Dermis blood vessel endothelial cell (primary cell): ENCODE measurements at regions not wholly inside any gene's neighbourhood (a gene's known extent, or its start where the extent isn't known, plus 50 kb on each side); places are given as distances from the start of the nearest gene placed in this dataset.
"Not testable (repeated sequence)": the region's sequence is repeated elsewhere in the genome, so short reads cannot be mapped to it uniquely, and the experiment has no call there.

Experiments used
- DNase-seq: peaks from one replicate; pipeline ENCODE4 v3.0.0; 2010

DNA sequence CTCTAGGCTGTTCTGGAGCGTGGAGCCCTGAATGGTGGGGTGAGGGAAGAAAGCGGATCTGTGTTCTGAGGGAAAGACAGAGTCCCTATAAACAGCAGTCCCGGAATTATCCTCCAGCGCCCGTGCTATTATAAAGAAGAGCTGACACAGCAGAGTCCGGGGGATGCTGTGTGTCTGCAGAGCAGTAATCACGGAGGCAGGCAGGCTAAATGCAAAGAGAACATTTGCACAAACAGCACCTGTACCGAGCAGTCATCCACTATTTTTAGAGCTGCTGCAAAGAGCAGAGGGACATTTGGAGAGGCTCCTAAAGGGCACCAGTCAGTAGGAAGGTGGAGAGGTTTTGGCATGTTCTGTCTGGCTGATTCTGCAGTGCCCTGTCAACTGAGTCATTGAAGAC lies 293.8 kb upstream of the SLC14A2 start:
- DNase-seq, result no peak

DNA sequence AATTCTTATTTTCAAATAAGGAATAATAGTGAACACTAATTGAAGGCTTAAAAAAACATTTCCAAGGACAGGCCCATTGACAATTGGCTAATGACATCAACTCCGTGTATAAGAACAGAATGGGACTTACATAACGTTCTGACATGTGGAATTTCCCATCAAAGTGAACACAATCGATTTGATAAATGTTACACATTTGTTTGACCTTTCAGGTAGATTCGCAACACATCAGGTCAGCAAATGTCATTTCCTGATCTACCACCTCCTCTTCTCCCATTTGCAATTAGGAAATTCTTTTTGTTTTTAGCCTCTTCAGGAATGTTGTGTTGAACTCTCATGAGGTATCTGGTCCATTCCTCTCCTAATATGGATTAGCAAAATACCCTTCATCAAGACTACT lies 292.9 kb upstream of the SLC14A2 start:
- DNase-seq, result no peak

GRCh38 chr18:45324101-45324494 lies 291.2 kb upstream of the SLC14A2 start:
- no peak for DNase-seq

- no peak for DNase-seq
These were observed 290.7 kb upstream of the SLC14A2 start for GRCh38 chr18:45324495-45325113.

- DNase-seq, result no peak
These were observed 289.5 kb upstream of the SLC14A2 start for GRCh38 chr18:45325778-45326177.

DNA sequence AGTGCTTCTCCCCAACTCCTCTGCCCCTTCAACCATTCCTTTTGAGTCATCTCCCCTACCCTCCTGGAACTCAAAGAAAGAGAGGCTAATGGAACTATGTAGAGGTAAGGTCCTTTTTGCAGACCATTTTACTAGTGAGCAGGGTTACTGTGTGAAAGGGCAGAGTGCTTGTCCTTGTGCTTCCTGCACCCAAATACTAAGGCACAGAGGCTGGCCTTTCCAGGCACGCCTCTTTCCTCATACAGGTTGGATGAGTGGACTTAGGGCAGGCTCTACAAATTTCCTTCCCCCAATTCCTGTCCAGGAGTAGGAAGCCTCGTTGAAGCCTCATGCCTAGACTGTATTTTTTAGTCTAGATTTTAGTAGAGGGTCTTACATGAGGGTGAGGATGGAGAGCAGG lies 288.8 kb upstream of the SLC14A2 start:
- no peak for DNase-seq

- DNase-seq, result no peak
These were observed 287.0 kb upstream of the SLC14A2 start for GRCh38 chr18:45328296-45328695.

DNA sequence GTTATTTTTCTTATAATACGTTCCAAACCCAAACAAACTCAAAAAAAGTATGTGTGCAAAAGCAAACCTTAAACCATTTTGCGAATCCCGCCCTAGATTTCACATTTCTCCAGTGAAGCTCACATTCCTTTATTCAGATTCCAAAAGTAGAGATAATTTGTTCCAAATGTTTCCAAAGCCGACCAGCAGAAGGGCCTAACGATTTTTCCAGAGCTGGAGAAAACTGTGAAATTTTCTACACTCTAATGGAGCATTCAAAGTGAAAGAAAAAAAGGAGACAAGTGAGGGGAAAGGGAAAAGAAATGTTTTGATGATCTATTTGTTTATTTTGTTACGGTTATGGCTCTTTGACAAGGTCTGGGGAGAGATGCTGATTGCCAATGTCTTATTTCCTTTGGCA lies 286.5 kb upstream of the SLC14A2 start:
- DNase-seq, result no peak

- DNase-seq, result no peak
These were observed 286.0 kb upstream of the SLC14A2 start for GRCh38 chr18:45329316-45329715.

GRCh38 chr18:45330170-45330594 lies 285.1 kb upstream of the SLC14A2 start:
- DNase-seq, result no peak

- DNase-seq, result no peak
These were observed 282.4 kb upstream of the SLC14A2 start for GRCh38 chr18:45332871-45333270.

- no peak for DNase-seq
These were observed 281.1 kb upstream of the SLC14A2 start for GRCh38 chr18:45334191-45334590.

- DNase-seq, result no peak
These were observed 279.8 kb upstream of the SLC14A2 start for GRCh38 chr18:45335282-45336043.

DNA sequence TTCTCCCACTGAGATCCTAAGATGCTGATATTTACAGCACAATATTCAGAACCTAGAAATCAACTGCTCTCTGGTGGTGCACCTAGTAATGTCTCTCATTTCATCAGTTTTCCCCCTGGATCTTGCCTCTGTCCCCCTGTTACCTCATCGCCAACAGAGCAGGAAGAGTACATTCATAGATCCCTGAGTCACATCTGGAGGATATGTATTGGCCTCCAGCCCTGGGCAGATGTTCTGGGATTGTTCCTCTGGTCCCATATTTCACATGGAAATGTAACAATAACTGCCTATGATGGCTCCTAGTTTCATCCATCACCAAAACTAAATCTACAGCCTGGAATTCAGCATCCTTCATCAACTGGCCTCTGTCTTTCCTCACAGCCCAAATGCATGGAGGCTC lies 278.8 kb upstream of the SLC14A2 start:
- no peak for DNase-seq

GRCh38 chr18:45337477-45337876 lies 277.8 kb upstream of the SLC14A2 start:
- DNase-seq, result no peak

DNA sequence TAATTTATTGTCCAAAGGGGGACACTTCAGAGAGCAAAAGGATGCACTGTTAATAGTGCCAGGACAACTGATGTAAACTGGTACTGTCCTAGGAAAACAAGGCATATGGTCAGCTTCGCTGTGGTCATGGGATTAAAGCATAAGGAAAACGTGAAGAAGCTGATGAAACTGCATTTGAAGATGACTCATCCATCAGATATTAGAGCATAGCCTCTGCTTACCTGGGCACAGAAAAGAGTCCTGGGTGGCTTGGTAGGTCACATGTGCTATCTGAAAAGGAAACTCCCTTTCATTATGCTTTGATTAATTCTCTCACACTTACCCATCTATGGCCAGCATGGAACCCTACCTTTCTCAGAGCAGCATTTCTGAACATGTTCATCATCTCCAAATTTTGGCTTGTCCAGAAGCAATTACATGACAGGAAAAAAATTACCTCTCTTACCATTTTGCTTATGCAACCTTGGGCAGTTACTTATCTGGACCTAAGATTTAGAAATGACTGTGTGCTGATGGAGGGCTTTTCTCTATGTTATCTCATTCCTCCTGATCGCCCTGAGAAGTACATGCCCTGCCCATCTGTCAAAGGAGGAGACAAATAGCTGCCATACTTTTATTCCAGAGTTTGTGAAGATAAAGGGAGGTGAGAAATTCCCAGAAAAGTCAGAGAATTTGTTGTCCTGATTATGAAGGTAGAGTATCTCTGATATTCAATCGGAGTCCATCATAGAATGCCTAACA lies 275.3 kb upstream of the SLC14A2 start:
- no peak for DNase-seq

DNA sequence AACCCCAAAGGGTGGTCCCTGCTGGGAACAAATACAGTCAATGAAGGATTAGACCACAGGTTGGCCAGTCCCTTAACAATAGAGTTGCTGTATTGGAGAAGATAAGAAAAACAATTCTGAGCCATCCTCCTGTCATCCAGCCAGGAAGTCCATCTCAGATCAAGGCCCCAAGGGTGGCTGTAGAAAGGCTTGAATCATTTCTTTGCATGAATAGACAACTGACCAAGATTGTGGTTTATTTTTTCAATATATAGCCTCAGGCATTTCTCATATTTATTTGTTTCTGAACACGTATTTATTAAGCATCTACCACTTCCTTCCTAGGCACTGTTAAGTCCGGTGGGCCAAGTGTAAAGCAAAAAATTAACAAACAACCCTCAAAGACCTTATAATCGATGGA lies 274.4 kb upstream of the SLC14A2 start:
- DNase-seq, result no peak

DNA sequence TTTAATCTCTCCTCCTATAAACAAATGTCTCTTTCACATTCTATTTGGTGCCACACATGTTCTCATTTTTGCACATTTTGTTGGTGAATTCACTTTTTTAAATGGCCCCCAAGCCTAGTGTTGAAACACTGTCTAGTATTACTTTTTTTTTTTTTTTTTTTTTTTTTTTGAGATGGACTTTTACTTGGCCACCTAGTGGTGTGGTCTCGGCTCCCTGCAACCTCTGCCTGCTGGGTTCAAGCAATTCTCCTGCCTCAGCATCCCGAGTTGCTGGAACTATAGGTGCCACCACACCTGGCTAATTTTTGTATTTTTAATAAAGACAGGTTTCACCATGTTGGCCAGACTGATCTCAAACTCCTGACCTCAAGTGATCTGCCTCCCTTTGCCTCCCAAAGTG lies 273.8 kb upstream of the SLC14A2 start:
- no peak for DNase-seq

- DNase-seq, result no peak
These were observed 273.1 kb upstream of the SLC14A2 start for GRCh38 chr18:45342166-45342565.

GRCh38 chr18:45342653-45343052 lies 272.6 kb upstream of the SLC14A2 start:
- DNase-seq, result no peak

DNA sequence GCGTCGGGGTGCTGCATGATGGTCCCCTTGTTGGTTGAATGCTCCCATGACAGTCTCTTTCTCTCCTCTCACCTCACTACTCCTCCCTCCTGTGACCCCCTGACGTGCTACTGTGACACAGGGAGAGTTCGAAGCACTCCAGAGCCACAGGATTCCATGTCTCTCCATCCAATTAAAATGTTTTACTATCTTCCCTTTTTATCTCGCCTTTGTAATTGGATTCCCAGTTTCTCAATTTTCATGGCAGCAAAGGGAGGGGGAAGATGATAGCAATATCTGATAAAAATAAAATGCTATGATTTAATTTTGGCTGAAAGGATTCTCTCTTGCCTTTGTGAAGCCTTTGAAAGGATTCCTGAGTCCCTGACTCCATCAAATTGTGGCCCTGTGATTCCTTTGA lies 271.9 kb upstream of the SLC14A2 start:
- no peak for DNase-seq

DNA sequence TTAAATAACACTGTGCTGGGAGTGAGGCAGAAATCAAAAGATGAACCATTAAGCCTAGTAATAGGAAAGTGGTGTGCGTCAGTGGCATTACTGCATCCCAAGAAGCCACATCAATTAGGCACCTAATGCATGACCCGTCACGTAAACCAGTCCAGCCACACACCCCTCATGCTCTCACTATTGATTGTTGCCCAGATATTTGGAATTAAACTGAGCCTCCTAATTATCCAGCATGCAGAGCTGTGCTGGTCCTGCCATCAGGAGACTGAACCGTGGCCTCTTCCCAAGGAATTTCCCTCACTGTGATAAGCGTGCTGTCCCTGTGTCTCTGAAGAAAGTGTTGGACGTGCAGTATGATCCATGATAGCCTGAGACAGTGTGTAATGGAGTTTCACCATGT lies 270.6 kb upstream of the SLC14A2 start:
- not testable (repeated sequence) for DNase-seq

DNA sequence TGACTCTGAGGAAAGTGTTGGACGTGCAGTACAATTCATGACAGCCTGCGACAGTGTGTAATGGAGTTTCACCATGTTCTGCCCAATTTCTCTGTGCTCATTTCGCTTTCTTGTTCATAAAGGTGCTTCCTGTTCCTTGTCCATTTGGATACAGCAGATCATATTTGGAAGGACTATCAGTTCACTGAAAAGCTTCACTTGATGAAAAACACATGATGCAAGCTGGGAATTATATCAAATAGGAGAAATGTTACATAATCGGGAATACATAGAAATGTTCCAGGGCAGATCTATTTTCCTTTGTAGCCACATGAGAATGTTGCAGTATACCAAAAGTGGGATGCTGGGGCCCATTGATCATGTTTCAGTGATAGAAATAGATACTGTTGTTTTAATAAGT lies 266.3 kb upstream of the SLC14A2 start:
- DNase-seq, result no peak

DNA sequence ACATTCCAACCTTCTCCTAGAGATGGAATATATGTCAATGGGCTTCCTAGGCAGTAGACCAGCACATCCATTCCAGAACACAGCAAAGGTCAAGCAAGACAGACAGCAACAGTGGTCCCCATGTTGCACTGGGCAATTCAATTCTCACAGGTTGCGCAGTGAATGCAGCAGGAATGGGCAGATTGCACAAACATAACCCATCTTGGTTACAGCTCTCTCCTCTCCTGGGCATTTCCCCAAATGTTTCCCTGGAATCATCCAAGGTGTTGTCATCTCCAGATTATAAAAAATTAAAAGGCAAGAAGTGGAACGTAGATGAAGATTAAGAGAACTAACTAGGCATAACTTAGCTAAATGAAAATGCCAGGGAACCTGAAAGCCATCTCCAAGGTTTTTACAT lies 265.8 kb upstream of the SLC14A2 start:
- DNase-seq, result no peak
